ENCODE measurements at regions not wholly inside any gene's neighbourhood (a gene's known extent, or its start where the extent isn't known, plus 50 kb on each side); places are given as distances from the start of the nearest gene placed in this dataset.
"Not testable (repeated sequence)": the region's sequence is repeated elsewhere in the genome, so short reads cannot be mapped to it uniquely, and the experiment has no call there.

DNA sequence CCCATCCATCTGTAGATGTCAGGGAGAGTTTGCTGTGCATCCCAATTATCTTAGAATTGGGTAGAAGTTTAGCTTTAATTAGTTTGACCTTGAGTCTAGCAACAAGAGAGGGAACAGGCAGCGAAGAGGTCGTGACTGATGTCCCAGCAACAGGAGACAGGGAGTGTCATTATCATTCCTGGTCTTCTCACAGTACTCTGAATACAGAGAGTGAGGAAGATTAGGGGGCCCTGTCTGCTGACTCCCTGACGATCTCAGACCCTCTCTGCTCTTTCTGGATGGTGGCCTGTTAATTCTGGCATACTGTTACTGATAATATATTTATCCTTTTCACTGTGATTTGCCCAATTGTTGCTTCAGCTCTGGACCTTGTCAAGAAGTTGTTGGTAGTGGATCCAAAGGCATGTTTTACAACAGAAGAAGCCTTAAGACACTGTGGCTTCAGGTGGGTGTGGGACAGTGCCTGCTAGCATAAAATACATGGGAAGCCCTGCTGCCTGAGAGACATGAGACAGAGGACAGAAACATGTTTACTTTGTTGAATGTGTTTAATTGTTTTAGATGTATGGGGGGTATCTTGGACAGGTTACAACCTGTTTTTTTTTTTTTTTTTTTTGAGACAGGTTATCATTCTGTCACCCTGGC is 256.6 kb downstream of the GOLGA6L6 start:
- H3K36me3 Mint-ChIP-seq (ENCODE audit: low read depth); H3K4me3 Mint-ChIP-seq; H3K9me3 Mint-ChIP-seq; H3K27me3 Mint-ChIP-seq; POLR2A ChIA-PET; H3K27ac Mint-ChIP-seq; CTCF ChIA-PET; ATAC-seq (ENCODE audit: low read depth); H3K4me1 Mint-ChIP-seq; intact Hi-C loops (cut with micrococcal nuclease); DNase-seq: not testable (repeated sequence)

DNA sequence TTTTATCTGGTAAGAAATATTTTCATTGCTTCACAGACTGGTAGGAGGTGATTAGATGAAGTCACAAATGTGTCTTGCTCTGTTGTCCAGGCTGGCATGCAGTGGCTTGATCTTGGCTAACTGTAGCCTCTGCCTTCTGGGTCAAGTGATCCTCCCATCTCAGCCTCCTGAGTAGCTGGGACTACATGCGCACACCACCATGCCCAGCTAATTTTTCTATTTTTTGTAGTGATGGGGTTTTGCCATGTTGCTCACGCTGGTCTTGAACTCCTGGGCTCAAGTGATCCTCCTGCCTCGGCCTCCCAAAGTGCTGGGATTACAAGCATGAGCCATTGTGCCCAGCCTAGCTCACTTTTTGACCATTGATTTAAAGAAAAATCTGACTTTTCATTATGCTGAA is 257.9 kb downstream of the GOLGA6L6 start:
- POLR2A ChIA-PET; H3K27ac Mint-ChIP-seq; CTCF ChIA-PET; H3K4me3 Mint-ChIP-seq; H3K9me3 Mint-ChIP-seq; ATAC-seq (ENCODE audit: low read depth); H3K36me3 Mint-ChIP-seq (ENCODE audit: low read depth); H3K27me3 Mint-ChIP-seq; intact Hi-C loops (cut with micrococcal nuclease); H3K4me1 Mint-ChIP-seq: not testable (repeated sequence)
- DNase-seq = peak; percentile 3

DNA sequence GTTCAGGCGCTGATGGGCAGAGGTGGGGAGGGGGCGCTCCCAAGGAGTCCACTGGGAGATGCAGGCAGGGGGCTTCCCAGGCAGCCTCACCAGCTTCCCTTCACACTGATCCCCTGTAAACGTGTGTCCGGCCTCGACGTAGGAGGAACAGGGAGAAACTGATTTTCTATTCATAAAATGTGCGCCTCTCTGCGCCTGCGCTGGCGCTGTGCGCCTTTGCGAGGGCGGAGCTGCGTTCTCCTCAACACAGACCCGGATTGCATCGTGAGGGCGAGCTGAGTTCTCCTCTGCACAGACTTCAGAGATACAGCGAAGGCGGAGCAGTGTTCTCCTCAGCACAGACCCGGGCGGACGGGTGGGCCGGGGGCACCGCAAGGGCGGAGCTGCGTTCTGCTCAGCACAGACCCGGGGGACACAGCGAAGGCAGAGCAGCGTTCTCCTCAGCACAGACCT is 259.1 kb downstream of the GOLGA6L6 start:
- H3K4me3 Mint-ChIP-seq; H3K9me3 Mint-ChIP-seq; H3K36me3 Mint-ChIP-seq (ENCODE audit: low read depth); DNase-seq; CTCF ChIA-PET; H3K4me1 Mint-ChIP-seq; ATAC-seq (ENCODE audit: low read depth); H3K27me3 Mint-ChIP-seq; H3K27ac Mint-ChIP-seq; POLR2A ChIA-PET; intact Hi-C loops (cut with micrococcal nuclease): not testable (repeated sequence)

DNA sequence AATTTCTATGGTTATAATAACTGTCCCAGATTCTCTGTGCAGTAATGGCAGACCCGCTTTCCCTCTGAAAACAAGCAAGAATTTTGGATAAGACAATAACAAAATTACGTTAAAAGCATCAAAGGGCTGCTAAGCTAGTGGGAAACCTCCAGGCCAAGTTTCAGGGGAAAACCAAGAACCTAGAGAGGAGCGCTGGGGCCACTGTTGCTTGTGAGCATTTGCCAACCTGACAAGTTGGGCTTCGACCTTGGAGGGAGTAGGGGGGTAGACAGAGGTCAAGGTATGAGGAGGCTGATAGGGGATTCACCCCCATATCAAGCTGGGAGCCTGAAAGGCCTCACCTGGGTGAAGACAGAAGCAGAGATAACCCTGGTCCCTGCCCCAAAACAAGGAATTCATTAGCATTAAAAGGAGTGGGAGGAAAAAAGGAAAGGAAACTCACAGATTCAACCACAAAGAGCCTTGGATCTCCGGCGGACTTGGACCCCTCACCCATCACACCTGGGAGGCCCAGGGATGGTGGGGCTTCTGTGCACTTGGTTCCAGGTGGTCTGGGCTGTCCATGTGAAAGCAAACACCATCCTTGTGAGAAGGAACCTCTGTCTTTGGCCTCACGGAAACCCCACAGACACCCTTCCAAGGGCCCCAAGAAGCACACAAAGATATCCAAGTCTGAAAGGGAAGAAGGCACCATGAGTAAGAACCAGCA is 259.9 kb downstream of the GOLGA6L6 start:
- POLR2A ChIA-PET; H3K27me3 Mint-ChIP-seq; intact Hi-C loops (cut with micrococcal nuclease); H3K27ac Mint-ChIP-seq; ATAC-seq (ENCODE audit: low read depth); CTCF ChIA-PET; H3K4me3 Mint-ChIP-seq; H3K36me3 Mint-ChIP-seq (ENCODE audit: low read depth); H3K9me3 Mint-ChIP-seq; DNase-seq; H3K4me1 Mint-ChIP-seq: not testable (repeated sequence)

DNA sequence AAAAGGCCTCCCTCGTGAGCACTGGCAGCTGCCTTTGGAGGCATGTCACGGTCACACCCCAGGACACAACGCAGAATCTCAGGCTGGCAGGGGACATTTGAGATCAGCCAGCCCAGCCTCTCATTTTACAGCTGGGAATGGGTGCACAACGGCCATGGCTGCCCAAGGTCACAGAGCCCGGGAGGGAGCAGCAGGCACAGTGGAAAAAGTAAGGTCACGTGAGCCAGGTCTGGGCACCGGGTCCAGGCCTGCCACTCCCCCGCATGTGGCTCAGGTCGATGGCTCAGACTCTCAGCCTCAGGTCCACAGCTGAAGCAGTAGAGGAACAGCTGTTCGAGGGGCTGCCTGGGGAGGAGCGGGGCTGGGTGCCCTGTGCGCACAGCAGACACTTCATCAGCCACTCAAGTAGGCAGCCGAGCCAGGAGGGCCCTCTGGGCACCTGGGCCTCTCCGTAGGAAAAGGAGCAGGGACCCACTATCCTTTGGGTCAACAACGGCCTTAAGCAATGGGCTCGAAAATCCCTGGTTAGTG is 260.6 kb downstream of the GOLGA6L6 start:
- H3K9me3 Mint-ChIP-seq = no peaks in the 10 kb centered on the region
- intact Hi-C loops (cut with micrococcal nuclease) = no loop called here
- DNase-seq = no peak
- no peaks in the 10 kb centered on the region for H3K27me3 Mint-ChIP-seq
- no peak overlapping the region for H3K27ac Mint-ChIP-seq
- ChIA-PET POLR2A (no interaction called here), CTCF (no interaction called here)
- no peak overlapping the region for H3K4me3 Mint-ChIP-seq
- H3K36me3 Mint-ChIP-seq (ENCODE audit: low read depth) = no peaks in the 10 kb centered on the region
- no peak for TF ChIP-seq CTCF (IDR thresholded peaks at IDR 0.05)
- H3K4me1 Mint-ChIP-seq = no peaks in the 10 kb centered on the region
- ATAC-seq (ENCODE audit: low read depth) = no peak

DNA sequence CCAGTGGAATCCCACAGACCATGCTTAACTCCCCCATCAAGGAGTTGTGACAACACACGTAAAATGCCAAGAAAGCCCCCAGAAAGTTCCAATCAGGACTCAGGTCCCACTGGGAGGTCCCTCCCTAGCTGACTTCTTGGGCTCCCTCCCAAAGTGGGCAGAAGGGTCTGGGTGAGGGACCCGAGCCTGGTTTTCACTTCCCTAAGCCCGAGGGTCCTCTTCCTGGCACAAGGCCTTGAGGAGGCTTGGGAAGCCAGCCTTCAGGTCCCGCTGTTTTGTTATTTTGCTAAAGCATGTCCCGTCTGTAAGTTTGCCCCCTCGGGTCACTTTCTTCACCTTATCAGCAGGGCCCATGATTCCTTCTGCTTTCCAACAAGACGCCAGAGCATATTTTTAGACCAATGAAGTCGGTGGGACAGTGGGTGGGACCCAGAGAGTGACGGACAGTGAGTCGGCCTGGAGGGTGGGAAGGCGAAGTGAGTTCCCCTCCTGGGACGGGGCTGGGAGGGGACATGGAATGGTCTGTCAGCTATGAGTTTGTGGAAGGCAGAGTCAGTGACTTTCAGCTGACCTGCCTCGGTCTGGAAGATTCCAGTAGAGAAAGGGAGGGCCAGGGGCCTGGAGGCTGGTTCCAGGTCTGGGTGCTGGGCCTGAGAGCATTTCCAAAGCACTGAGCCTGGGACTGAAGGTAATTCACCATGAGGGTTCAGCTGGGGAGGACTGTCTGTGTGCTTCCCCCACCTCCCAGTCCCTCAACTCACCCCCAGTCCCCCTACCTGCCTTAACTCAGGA is 261.3 kb downstream of the GOLGA6L6 start:
- intact Hi-C loops (cut with micrococcal nuclease); DNase-seq; POLR2A ChIA-PET; H3K4me1 Mint-ChIP-seq; H3K27ac Mint-ChIP-seq; H3K9me3 Mint-ChIP-seq; H3K27me3 Mint-ChIP-seq; CTCF ChIA-PET; H3K36me3 Mint-ChIP-seq (ENCODE audit: low read depth); H3K4me3 Mint-ChIP-seq; ATAC-seq (ENCODE audit: low read depth): not testable (repeated sequence)

- POLR2A ChIA-PET; H3K9me3 Mint-ChIP-seq; intact Hi-C loops (cut with micrococcal nuclease); H3K36me3 Mint-ChIP-seq (ENCODE audit: low read depth); H3K4me3 Mint-ChIP-seq; H3K27ac Mint-ChIP-seq; CTCF ChIA-PET; ATAC-seq (ENCODE audit: low read depth); DNase-seq; H3K27me3 Mint-ChIP-seq; H3K4me1 Mint-ChIP-seq: not testable (repeated sequence)
Observed at GRCh38 chr15:20279056-20279455, 262.5 kb downstream of the GOLGA6L6 start.

GRCh38 chr15:20278376-20278775 is 263.2 kb downstream of the GOLGA6L6 start:
- POLR2A ChIA-PET; CTCF ChIA-PET; DNase-seq; H3K36me3 Mint-ChIP-seq (ENCODE audit: low read depth); ATAC-seq (ENCODE audit: low read depth); H3K4me1 Mint-ChIP-seq; H3K27me3 Mint-ChIP-seq; H3K27ac Mint-ChIP-seq; H3K9me3 Mint-ChIP-seq; H3K4me3 Mint-ChIP-seq; intact Hi-C loops (cut with micrococcal nuclease): not testable (repeated sequence)

DNA sequence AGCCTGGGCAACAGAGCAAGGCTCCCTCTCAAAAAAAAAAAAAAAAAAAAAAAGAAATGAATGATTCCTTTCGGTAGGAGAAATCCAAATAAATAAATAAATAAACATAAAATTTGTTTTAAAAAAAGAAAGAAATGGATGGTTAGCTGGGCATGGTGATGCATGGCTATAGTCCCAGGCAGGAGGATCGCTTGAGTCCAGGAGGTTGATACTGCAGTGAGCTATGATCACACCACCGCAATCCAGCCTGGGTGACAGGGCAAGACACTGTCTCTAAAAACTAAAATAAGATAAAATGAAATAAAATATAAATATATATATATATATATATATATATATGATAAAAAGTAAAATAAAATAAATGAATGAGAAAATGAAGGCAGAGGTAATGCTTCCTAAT is 264.1 kb downstream of the GOLGA6L6 start:
- H3K27me3 Mint-ChIP-seq; H3K4me3 Mint-ChIP-seq; H3K36me3 Mint-ChIP-seq (ENCODE audit: low read depth); H3K27ac Mint-ChIP-seq; intact Hi-C loops (cut with micrococcal nuclease); H3K4me1 Mint-ChIP-seq; ATAC-seq (ENCODE audit: low read depth); H3K9me3 Mint-ChIP-seq; POLR2A ChIA-PET; DNase-seq; CTCF ChIA-PET: not testable (repeated sequence)

DNA sequence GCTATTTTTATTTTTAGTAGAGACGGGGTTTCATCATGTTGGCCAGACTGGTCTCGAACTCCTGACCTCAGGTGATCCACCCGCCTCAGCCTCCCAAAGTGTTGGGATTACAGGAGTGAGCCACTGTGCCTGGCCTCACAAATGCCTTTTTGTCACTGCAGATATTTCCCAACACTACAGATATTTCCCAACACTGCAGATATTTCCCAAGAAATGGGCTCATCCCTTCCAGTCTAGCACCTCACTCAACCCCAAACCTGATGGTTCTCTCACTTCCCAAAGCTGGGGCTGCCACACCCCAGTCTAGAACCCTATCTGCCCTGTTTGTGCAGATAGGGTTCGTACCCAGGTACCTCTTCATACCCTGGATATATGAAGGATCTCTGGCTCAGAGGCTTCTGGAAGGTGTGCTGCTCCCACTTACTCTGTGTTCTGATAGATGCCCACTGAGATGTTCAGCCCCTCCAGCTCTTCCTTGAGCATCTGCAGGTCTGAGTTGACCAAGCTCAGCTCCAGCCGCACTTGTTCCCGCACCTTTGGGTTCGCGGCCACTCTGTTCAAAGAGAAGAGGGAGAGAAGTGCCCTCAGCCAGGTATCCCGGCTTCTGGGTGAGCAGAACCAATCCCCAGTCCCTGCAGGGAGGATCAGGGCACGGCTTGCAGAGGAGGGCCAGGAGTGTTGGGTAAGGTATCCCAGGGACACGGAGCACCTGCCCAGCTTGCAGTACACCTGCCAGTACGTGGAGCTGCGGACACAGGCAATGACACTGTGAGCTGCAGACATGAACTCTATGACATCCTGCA is 265.1 kb downstream of the GOLGA6L6 start:
- ATAC-seq (ENCODE audit: low read depth); H3K27ac Mint-ChIP-seq; POLR2A ChIA-PET; intact Hi-C loops (cut with micrococcal nuclease); H3K27me3 Mint-ChIP-seq; H3K4me1 Mint-ChIP-seq; CTCF ChIA-PET; H3K9me3 Mint-ChIP-seq; DNase-seq; H3K36me3 Mint-ChIP-seq (ENCODE audit: low read depth); H3K4me3 Mint-ChIP-seq: not testable (repeated sequence)

Measured in activated B cell treated with CpG ODN at 0.5 μM for 24 hours (primary cell).